Parathyroid adenoma (tissue), 2 donors: ENCODE measurements at regions not wholly inside any gene's neighbourhood (a gene's known extent, or its start where the extent isn't known, plus 50 kb on each side); places are given as distances from the start of the nearest gene placed in this dataset.

ENCODE experiments used
- H2AFZ ChIP-seq: fragments of 300-600 bp; sonication (generic); one replicate; pipeline ENCODE4 v1.7.0; 2017; ENCODE audit warnings: antibody characterized with exemption, mild to moderate bottlenecking
- H3K27ac ChIP-seq: fragments of 300-600 bp; sonication (generic); one replicate; pipeline ENCODE4 v1.7.0; 2017
- H3K27me3 ChIP-seq: fragments of 300-600 bp; sonication (generic); one replicate; pipeline ENCODE4 v1.7.0; 2017; ENCODE audit warnings: low read length; ENCODE audit not compliant: control insufficient read depth, insufficient read depth
- H3K36me3 ChIP-seq: fragments of 300-600 bp; sonication (generic); one replicate; pipeline ENCODE4 v1.7.0; 2017; ENCODE audit warnings: low read length; ENCODE audit not compliant: control insufficient read depth, insufficient read depth
- H3K4me1 ChIP-seq: fragments of 300-600 bp; sonication (generic); one replicate; pipeline ENCODE4 v1.7.0; 2017; ENCODE audit warnings: control low read depth
- H3K4me2 ChIP-seq: fragments of 300-600 bp; sonication (generic); one replicate; pipeline ENCODE4 v1.7.0; 2017; ENCODE audit warnings: low read length
- H3K4me3 ChIP-seq: fragments of 300-600 bp; sonication (generic); one replicate; pipeline ENCODE4 v1.7.0; 2017; ENCODE audit warnings: low read depth, low read length
- H3K79me2 ChIP-seq: fragments of 300-600 bp; sonication (generic); one replicate; pipeline ENCODE4 v1.7.0; 2017; ENCODE audit warnings: control low read depth
- H3K9ac ChIP-seq: fragments of 300-600 bp; sonication (generic); one replicate; pipeline ENCODE4 v1.7.0; 2017; ENCODE audit warnings: mild to moderate bottlenecking
- H3K9me3 ChIP-seq: fragments of 300-600 bp; sonication (generic); one replicate; pipeline ENCODE4 v1.7.0; 2017; ENCODE audit warnings: low read length; ENCODE audit not compliant: control insufficient read depth
- TF ChIP-seq, protein P1 (sequence below): fragments of 300-600 bp; sonication (generic); IDR thresholded peaks from one replicate; pipeline ENCODE4 v1.7.0; 2017; ENCODE audit warnings: antibody characterized with exemption, mild to moderate bottlenecking
- donor health status: primary hyperparathyroidism.

DNA sequence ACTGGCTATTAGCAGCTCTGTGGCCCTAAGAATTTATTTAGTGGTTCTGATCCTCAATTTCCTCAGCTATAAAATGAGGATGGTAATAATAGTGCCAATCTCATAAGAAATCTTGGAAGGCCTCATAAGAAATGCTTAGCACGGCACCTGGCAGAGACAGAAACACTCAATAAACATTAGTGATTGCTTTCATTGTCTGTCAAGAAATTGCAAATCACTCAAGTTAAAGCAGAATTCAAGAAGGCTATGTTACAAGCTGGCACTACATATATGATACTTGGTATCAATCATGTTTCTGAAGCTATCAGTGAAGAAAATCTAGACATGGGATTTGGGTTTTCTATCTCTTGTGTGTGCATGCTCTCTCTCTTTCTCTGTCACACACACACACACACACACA lies 267.7 kb upstream of the KCNIP4 start:
- Histone ChIP-seq H3K36me3 (no peaks in the 10 kb centered on the region), H3K27ac (no peak overlapping the region), H3K4me2 (no peak overlapping the region), H3K4me3 (no peak overlapping the region), H3K79me2 (no peaks in the 10 kb centered on the region), H3K27me3 (no peaks in the 10 kb centered on the region), H3K9ac (no peak overlapping the region), H3K4me1 (no peaks in the 10 kb centered on the region), H2AFZ (no peak overlapping the region), H3K9me3 (no peaks in the 10 kb centered on the region)
- TF ChIP-seq, protein P1, sequence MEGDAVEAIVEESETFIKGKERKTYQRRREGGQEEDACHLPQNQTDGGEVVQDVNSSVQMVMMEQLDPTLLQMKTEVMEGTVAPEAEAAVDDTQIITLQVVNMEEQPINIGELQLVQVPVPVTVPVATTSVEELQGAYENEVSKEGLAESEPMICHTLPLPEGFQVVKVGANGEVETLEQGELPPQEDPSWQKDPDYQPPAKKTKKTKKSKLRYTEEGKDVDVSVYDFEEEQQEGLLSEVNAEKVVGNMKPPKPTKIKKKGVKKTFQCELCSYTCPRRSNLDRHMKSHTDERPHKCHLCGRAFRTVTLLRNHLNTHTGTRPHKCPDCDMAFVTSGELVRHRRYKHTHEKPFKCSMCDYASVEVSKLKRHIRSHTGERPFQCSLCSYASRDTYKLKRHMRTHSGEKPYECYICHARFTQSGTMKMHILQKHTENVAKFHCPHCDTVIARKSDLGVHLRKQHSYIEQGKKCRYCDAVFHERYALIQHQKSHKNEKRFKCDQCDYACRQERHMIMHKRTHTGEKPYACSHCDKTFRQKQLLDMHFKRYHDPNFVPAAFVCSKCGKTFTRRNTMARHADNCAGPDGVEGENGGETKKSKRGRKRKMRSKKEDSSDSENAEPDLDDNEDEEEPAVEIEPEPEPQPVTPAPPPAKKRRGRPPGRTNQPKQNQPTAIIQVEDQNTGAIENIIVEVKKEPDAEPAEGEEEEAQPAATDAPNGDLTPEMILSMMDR, result no peak

- H3K27ac ChIP-seq, result no peak overlapping the region
- no peak overlapping the region for H3K4me2 ChIP-seq
- no peaks in the 10 kb centered on the region for H3K79me2 ChIP-seq
- no peak overlapping the region for H2AFZ ChIP-seq
- H3K36me3 ChIP-seq, result no peaks in the 10 kb centered on the region
- no peaks in the 10 kb centered on the region for H3K9me3 ChIP-seq
- TF ChIP-seq, protein P1, result no peak
- H3K27me3 ChIP-seq, result no peaks in the 10 kb centered on the region
- no peak overlapping the region for H3K4me3 ChIP-seq
- H3K4me1 ChIP-seq, result no peaks in the 10 kb centered on the region
- H3K9ac ChIP-seq, result no peak overlapping the region
Measured at GRCh38 chr4:22215084-22215483, 266.5 kb upstream of the KCNIP4 start.

GRCh38 chr4:22203711-22204011 lies 255.1 kb upstream of the KCNIP4 start:
- no peak overlapping the region for H3K9ac ChIP-seq
- H3K27ac ChIP-seq, result no peak overlapping the region
- no peaks in the 10 kb centered on the region for H3K79me2 ChIP-seq
- no peak overlapping the region for H2AFZ ChIP-seq
- TF ChIP-seq, protein P1, result no peak
- no peaks in the 10 kb centered on the region for H3K27me3 ChIP-seq
- no peaks in the 10 kb centered on the region for H3K9me3 ChIP-seq
- no peak overlapping the region for H3K4me2 ChIP-seq
- no peak overlapping the region for H3K4me3 ChIP-seq
- no peaks in the 10 kb centered on the region for H3K36me3 ChIP-seq
- no peaks in the 10 kb centered on the region for H3K4me1 ChIP-seq

DNA sequence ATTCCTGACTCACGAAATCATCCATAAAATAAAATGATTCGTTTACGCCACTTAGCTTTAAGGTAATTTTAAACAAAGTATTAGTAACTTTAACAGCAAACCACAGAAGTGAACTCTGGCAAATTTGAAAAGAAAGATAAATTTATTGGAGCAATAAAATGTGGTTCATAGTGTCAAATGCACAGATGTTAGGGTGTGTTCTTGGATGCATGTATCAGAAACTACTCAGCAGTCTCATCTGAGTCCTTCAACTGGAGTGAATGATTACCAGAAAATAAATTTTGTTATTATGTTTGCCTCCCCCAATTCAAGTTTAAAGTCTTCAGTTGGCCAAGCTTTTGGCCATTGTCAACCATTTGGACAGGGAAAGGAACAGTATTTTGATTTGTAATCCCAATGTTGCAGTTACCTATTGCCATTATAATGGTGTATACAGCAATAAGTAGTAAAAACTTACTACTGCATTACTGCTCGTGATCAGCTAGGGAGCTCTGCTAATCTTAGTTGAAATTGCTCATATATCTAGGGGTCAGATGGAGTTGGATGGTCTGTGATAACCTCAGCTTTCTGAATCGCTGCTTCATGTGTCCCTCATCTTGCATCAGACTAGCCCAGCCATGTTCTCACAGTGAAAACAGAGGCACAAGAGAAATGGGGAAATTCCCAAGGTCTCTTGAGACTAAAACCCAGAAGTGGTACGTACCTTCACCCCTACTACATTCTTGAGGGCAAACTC lies 254.6 kb upstream of the KCNIP4 start:
- H3K36me3 ChIP-seq, result no peaks in the 10 kb centered on the region
- TF ChIP-seq, protein P1, result no peak
- no peak overlapping the region for H2AFZ ChIP-seq
- no peaks in the 10 kb centered on the region for H3K9me3 ChIP-seq
- no peak overlapping the region for H3K9ac ChIP-seq
- no peaks in the 10 kb centered on the region for H3K79me2 ChIP-seq
- no peak overlapping the region for H3K4me2 ChIP-seq
- no peaks in the 10 kb centered on the region for H3K27me3 ChIP-seq
- no peaks in the 10 kb centered on the region for H3K4me1 ChIP-seq
- H3K27ac ChIP-seq, result no peak overlapping the region
- H3K4me3 ChIP-seq, result no peak overlapping the region
